ENCODE measurements at regions not wholly inside any gene's neighbourhood (a gene's known extent, or its start where the extent isn't known, plus 50 kb on each side); places are given as distances from the start of the nearest gene placed in this dataset.

- TF ChIP-seq CTCF (IDR thresholded peaks at IDR 0.05): no peak
- no peak for TF ChIP-seq POLR2AphosphoS5 (IDR thresholded peaks at IDR 0.05)
- TF ChIP-seq POLR2A (IDR thresholded peaks at IDR 0.05): no peak
Observed at GRCh38 chr13:85191996-85192718, 607.1 kb downstream of the SLITRK6 start.

Measured in stomach (tissue), 4 donors.